ENCODE measurements at regions not wholly inside any gene's neighbourhood (a gene's known extent, or its start where the extent isn't known, plus 50 kb on each side); places are given as distances from the start of the nearest gene placed in this dataset.

- no peak for TF ChIP-seq POLR2A (IDR thresholded peaks at IDR 0.05; ENCODE audit: low read depth, low read length)
- TF ChIP-seq FOS (IDR thresholded peaks at IDR 0.05; ENCODE audit: borderline replicate concordance, insufficient read depth, low read length), result no peak
- no peak for TF ChIP-seq CTCF (IDR thresholded peaks at IDR 0.05; ENCODE audit: extremely low read depth in 1 of 2, insufficient read depth in 1 of 2, low read depth in 1 of 2, low read length in 2 of 2)
Observed at GRCh38 chr12:115712676-115713075, 564.8 kb downstream of the MED13L start.

Measured in endothelial cell of umbilical vein (primary cell).